ENCODE measurements at regions not wholly inside any gene's neighbourhood (a gene's known extent, or its start where the extent isn't known, plus 50 kb on each side); places are given as distances from the start of the nearest gene placed in this dataset.

GRCh38 chr12:73964641-73965040, 573.0 kb upstream of the ATXN7L3B start:
- TF ChIP-seq CTCF (IDR thresholded peaks at IDR 0.05) (no peak), EP300 (IDR thresholded peaks at IDR 0.05) (no peak), POLR2A (IDR thresholded peaks at IDR 0.05) (no peak)

Measured in tibial nerve (tissue), 4 donors.